H9 (cell line): ENCODE measurements at regions not wholly inside any gene's neighbourhood (a gene's known extent, or its start where the extent isn't known, plus 50 kb on each side); places are given as distances from the start of the nearest gene placed in this dataset.

Experiments
- DNase-seq: peaks from one replicate; pipeline ENCODE4 v3.0.0-alpha.2; 2017
- H2AFZ ChIP-seq: one replicate; pipeline ENCODE4 v1.6.1; 2013; ENCODE audit warnings: mild to moderate bottlenecking, low read length, control low read depth, moderate library complexity
- H2AK5ac ChIP-seq: 2 replicates; pipeline ENCODE4 v1.6.1; 2013; ENCODE audit warnings: low read length, control low read depth, mixed read lengths; ENCODE audit not compliant: insufficient read length
- H2BK120ac ChIP-seq: one replicate; pipeline ENCODE4 v1.6.1; 2013; ENCODE audit warnings: low read depth, mild to moderate bottlenecking, low read length, control low read depth, inconsistent platforms; ENCODE audit not compliant: poor library complexity, severe bottlenecking
- H2BK12ac ChIP-seq: 2 replicates; pipeline ENCODE4 v1.6.1; 2013; ENCODE audit warnings: low read length, control low read depth, mixed read lengths, low read depth; ENCODE audit not compliant: insufficient read length
- H2BK15ac ChIP-seq: 2 replicates; pipeline ENCODE4 v1.6.1; 2013; ENCODE audit warnings: low read depth, low read length, control low read depth
- H2BK20ac ChIP-seq: one replicate; pipeline ENCODE4 v1.6.1; 2013; ENCODE audit warnings: low read depth, mild to moderate bottlenecking, low read length, control low read depth, inconsistent platforms; ENCODE audit not compliant: poor library complexity, severe bottlenecking
- H2BK5ac ChIP-seq: 2 replicates; pipeline ENCODE4 v1.6.1; 2013; ENCODE audit warnings: low read length, control low read depth, mixed read lengths; ENCODE audit not compliant: insufficient read length
- H3K14ac ChIP-seq: 2 replicates; pipeline ENCODE4 v1.6.1; 2013; ENCODE audit warnings: low read length, control low read depth; ENCODE audit not compliant: insufficient read depth
- H3K18ac ChIP-seq: 2 replicates; pipeline ENCODE4 v1.6.1; 2013; ENCODE audit warnings: low read depth, mild to moderate bottlenecking, mixed read lengths, low read length, control low read depth; ENCODE audit not compliant: insufficient read length
- H3K23ac ChIP-seq: 2 replicates; pipeline ENCODE4 v1.6.1; 2013; ENCODE audit warnings: low read length, control low read depth, mixed read lengths, low read depth; ENCODE audit not compliant: insufficient read length
- H3K23me2 ChIP-seq: 2 replicates; pipeline ENCODE4 v1.6.1; 2013; ENCODE audit warnings: low read depth, mild to moderate bottlenecking, mixed read lengths, low read length, control low read depth; ENCODE audit not compliant: insufficient read length, poor library complexity, severe bottlenecking
- H3K27ac ChIP-seq: 2 replicates; pipeline ENCODE4 v1.5.1; 2013; ENCODE audit warnings: low read length, control low read depth, mixed read lengths, low read depth; ENCODE audit not compliant: insufficient read length
- H3K27me3 ChIP-seq: 2 replicates; pipeline ENCODE4 v1.6.1; 2013; ENCODE audit warnings: low read length, control low read depth, inconsistent platforms; ENCODE audit not compliant: insufficient read depth
- H3K4ac ChIP-seq: 2 replicates; pipeline ENCODE4 v1.6.1; 2013; ENCODE audit warnings: low read depth, mild to moderate bottlenecking, control low read depth, inconsistent platforms, low read length, moderate library complexity
- H3K4me1 ChIP-seq: 2 replicates; pipeline ENCODE4 v1.6.1; 2013; ENCODE audit warnings: low read length, control low read depth, inconsistent platforms; ENCODE audit not compliant: insufficient read depth
- H3K4me2 ChIP-seq: 2 replicates; pipeline ENCODE4 v1.6.1; 2013; ENCODE audit warnings: low read length, control low read depth, mixed read lengths; ENCODE audit not compliant: insufficient read length, insufficient read depth
- H3K56ac ChIP-seq: 2 replicates; pipeline ENCODE4 v1.6.1; 2013; ENCODE audit warnings: low read depth, mild to moderate bottlenecking, mixed read lengths, low read length, control low read depth; ENCODE audit not compliant: insufficient read length
- H3K79me1 ChIP-seq: 2 replicates; pipeline ENCODE4 v1.6.1; 2013; ENCODE audit warnings: low read depth, mild to moderate bottlenecking, moderate library complexity, low read length, control low read depth, inconsistent platforms; ENCODE audit not compliant: insufficient read depth, poor library complexity, severe bottlenecking
- H3K79me2 ChIP-seq: 2 replicates; pipeline ENCODE4 v1.6.1; 2013; ENCODE audit warnings: low read length, control low read depth, inconsistent platforms; ENCODE audit not compliant: insufficient read depth
- H3K9ac ChIP-seq: 2 replicates; pipeline ENCODE4 v1.6.1; 2013; ENCODE audit warnings: low read length, control low read depth, mixed read lengths; ENCODE audit not compliant: insufficient read length; ENCODE audit errors: extremely low read depth
- H3K9me3 ChIP-seq: one replicate; pipeline ENCODE4 v1.6.1; 2013; ENCODE audit warnings: low read depth, low read length, inconsistent platforms; ENCODE audit not compliant: control insufficient read depth
- H3T11ph ChIP-seq: one replicate; pipeline ENCODE4 v1.6.1; 2013; ENCODE audit warnings: mild to moderate bottlenecking, low read length, control low read depth, inconsistent platforms
- H4K20me1 ChIP-seq: one replicate; pipeline ENCODE4 v1.6.1; 2013; ENCODE audit not compliant: control insufficient read depth, insufficient read length, insufficient read depth
- H4K5ac ChIP-seq: 2 replicates; pipeline ENCODE4 v1.6.1; 2013; ENCODE audit warnings: low read depth, mild to moderate bottlenecking, mixed read lengths, low read length, control low read depth; ENCODE audit not compliant: insufficient read length
- H4K8ac ChIP-seq: replicated peaks from 2 replicates; pipeline ENCODE4 v1.6.1; 2013; ENCODE audit warnings: low read length, control low read depth, mixed read lengths, low read depth; ENCODE audit not compliant: insufficient read length
- H4K91ac ChIP-seq: 2 replicates; pipeline ENCODE4 v1.6.1; 2013; ENCODE audit warnings: low read depth, mild to moderate bottlenecking, moderate library complexity, mixed read lengths, low read length, control low read depth; ENCODE audit not compliant: insufficient read length
- H3K27ac Mint-ChIP-seq, 3 experiments: 2 replicates in 2 of 3; 3 replicates in 1 of 3; pipeline ENCODE4 v1.8.0; 2020 to 2021; ENCODE audit warnings: mixed read lengths in 3 of 3, mild to moderate bottlenecking in 1 of 3, moderate library complexity in 1 of 3
- H3K27me3 Mint-ChIP-seq: 2 replicates; pipeline ENCODE4 v1.8.0; 2021; ENCODE audit warnings: low read depth, mild to moderate bottlenecking, moderate library complexity, mixed read lengths
- H3K36me3 Mint-ChIP-seq, 3 experiments: 2 replicates in 2 of 3; 3 replicates in 1 of 3; pipeline ENCODE4 v1.8.0; 2020 to 2021; ENCODE audit warnings: low read depth in 3 of 3, mixed read lengths in 3 of 3; ENCODE audit not compliant: insufficient read depth in 1 of 3
- H3K4me1 Mint-ChIP-seq, 2 experiments: 2 replicates each; pipeline ENCODE4 v1.8.0; 2020; ENCODE audit warnings: mixed read lengths in 2 of 2
- H3K4me3 Mint-ChIP-seq, 2 experiments: 2 replicates in 1 of 2; 3 replicates in 1 of 2; pipeline ENCODE4 v1.8.0; 2020 to 2021; ENCODE audit warnings: mild to moderate bottlenecking in 2 of 2, mixed read lengths in 2 of 2, moderate library complexity in 1 of 2
- H3K9me3 Mint-ChIP-seq, 2 experiments: 2 replicates in 1 of 2; 3 replicates in 1 of 2; pipeline ENCODE4 v1.8.0; 2020; ENCODE audit warnings: mild to moderate bottlenecking in 2 of 2, mixed read lengths in 2 of 2, moderate library complexity in 1 of 2
- CTCF ChIP-seq: fragments of 200-600 bp; sonication (generic); conservative IDR thresholded peaks from 3 replicates; pipeline ENCODE4 v1.8.0; 2021; ENCODE audit warnings: antibody characterized with exemption, mild to moderate bottlenecking
- WGBS: extraction: QIAGEN DNeasy Blood & Tissue Kit; methylation state at CpG from one replicate; pipeline ENCODE4 v1.1.7; 2013; ENCODE audit warnings: missing lambda C conversion rate, low lambda C conversion rate, mixed read lengths; ENCODE audit not compliant: insufficient read length; ENCODE audit errors: extremely low coverage; 5-methylcytosine and 5-hydroxymethylcytosine counted together

- no peak overlapping the region for H3K18ac ChIP-seq
- H2BK120ac ChIP-seq: no peak overlapping the region
- no peak for TF ChIP-seq CTCF
- H2BK15ac ChIP-seq: no peak overlapping the region
- H4K5ac ChIP-seq: no peak overlapping the region
- H3K9me3 ChIP-seq: no peaks in the 10 kb centered on the region
- no peak overlapping the region for H3K14ac ChIP-seq
- no peak overlapping the region for H3K27ac ChIP-seq
- H3T11ph ChIP-seq: no peak overlapping the region
- no peak overlapping the region for H3K4ac ChIP-seq
- 0 out of 2 replicates have a peak, but pooled peaks cover 2% of the 10 kb centered on the region for H3K4me1 ChIP-seq
- no peak overlapping the region for H3K56ac ChIP-seq
- Mint-ChIP-seq H3K4me3 (no peak overlapping the region), H3K4me1 (peaks cover 27 to 28% of the 10 kb centered on the region in 2 experiments), H3K36me3 (peaks cover 0 to 5% (median 5%) of the 10 kb centered on the region in 3 experiments; a peak in 4 of 7 replicates), H3K27me3 (no peaks in the 10 kb centered on the region), H3K9me3 (no peaks in the 10 kb centered on the region; a peak in 1 of 5 replicates), H3K27ac (no peak overlapping the region)
- no peaks in the 10 kb centered on the region for H3K79me2 ChIP-seq
- no peak overlapping the region for H3K9ac ChIP-seq
- H4K91ac ChIP-seq: no peak overlapping the region
- WGBS: no CpG with 5 or more reads among the region's 4 CpGs
- no peak overlapping the region for H2BK12ac ChIP-seq
- H3K79me1 ChIP-seq: no peaks in the 10 kb centered on the region
- H2AFZ ChIP-seq: no peak overlapping the region
- no peak overlapping the region for H2AK5ac ChIP-seq
- no peak overlapping the region for H2BK20ac ChIP-seq
- H3K23ac ChIP-seq: no peak overlapping the region
- DNase-seq: no peak
- H2BK5ac ChIP-seq: no peak overlapping the region
- no peaks in the 10 kb centered on the region for H3K23me2 ChIP-seq
- H4K8ac ChIP-seq: no peak overlapping the region
- H4K20me1 ChIP-seq: no peaks in the 10 kb centered on the region
- no peaks in the 10 kb centered on the region for H3K27me3 ChIP-seq
- no peak overlapping the region for H3K4me2 ChIP-seq
Measured at GRCh38 chr16:52800432-52800831, 252.3 kb downstream of the CHD9NB start.
